GM21786 (cell line): ENCODE measurements at regions not wholly inside any gene's neighbourhood (a gene's known extent, or its start where the extent isn't known, plus 50 kb on each side); places are given as distances from the start of the nearest gene placed in this dataset.

Experiments used
- ATAC-seq: cut with Tn5 transposase; IDR thresholded peaks from one replicate; pipeline ENCODE4 v1.9.1; 2021; ENCODE audit not compliant: unreplicated experiment

DNA sequence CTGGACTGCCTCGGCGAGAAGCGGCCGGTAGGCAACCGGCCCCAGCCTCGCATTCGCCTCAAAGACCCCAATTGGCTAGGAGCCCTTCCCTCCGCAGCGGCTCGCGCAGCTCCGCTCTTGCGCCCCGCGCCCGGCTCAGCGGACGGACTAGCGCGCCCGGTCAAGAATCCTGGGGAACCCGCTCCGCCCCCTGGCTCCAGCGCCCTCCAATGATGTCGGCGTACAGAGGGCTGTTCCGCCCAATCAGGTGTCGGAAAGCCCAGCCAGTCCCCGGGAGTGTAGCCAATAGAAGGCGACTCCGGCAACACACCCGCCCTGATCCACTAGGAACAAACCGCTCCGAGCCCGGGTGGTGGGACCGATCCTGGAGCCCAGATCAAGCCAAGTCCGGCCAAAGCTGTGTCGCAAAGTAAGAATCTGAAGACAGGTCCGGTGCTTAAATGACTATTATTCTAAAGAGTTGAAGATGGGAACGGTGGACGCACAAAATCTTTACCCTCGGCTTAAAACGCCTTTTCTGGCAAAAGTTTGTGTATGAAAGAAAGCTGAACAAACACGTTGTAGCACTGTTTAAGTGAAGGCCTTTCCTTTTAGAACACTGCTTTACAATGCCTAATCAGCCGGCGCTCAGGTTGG lies 132.2 kb downstream of the OGFRL1 start:
- peak; percentile 89 for ATAC-seq

DNA sequence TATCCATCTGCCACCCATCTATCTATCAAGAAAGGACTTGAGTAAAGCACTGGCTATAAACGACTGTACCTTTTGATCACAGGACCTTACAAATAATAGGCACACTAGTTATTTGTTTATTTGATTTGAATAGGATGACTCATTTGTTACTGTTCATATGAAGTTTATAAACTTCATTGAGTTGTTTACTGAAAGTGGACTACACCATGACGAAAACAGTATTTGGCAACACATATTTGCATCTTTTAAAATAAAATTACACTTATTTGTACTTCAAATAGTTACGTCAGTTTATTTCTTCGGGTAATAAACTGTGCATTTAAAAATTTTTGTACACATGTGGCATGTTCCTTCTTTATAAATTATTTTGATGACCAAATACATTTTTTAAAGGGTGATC lies 133.0 kb downstream of the OGFRL1 start:
- no peak for ATAC-seq

DNA sequence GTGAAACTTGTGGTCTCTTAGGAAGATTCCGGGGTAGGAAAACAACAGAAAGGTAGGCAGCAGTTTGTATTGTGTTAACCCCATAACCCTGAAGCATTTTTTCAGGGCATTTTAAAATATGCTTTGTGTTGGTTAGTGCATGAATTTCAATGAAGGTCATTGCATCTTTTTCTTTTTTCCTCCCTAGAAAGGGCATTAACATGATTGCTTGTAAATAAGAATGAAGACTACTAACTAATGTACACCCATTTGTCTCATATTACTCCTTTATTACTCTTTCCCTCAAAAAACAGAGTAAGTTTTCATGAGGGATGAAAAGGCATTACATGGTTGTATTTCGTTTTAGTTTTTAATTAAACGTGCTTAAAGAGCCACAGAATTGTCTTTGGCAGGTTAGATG lies 141.4 kb downstream of the OGFRL1 start:
- ATAC-seq = no peak

DNA sequence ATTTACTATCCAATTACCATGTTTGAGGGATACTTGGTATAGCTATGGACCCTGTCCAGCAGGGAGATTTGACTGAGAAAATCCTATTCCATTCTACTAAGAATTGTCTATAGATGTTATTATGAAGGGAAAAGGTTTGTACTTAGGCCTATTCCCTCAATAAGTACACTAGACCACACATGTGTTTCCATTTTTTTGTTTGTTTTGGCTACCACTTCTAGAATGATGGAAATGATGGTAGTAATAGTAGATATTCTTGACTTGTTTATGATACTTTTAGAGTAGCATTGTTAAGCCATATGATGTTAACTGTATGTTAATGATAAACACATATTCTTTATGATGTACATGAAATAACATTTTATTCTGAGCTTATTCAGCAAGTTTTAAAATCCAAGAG lies 144.8 kb downstream of the OGFRL1 start:
- no peak for ATAC-seq

DNA sequence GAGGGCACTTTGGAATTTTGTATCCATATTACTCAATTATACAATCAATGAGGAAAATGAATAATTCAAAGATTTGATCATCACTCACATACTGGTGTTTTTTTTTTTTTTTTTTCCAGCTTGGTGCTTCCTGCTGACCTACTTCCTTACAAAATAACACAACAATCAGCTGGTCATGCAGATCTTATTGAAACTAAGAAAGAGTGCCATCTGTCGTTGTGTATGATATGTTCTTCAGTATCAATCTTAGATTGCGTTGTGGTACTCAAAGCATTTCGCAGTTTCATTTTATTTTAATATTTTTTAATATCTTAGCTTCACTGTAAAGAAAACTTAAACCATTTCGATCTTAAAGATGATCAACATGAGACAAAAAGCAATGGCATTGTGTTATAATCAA lies 155.6 kb downstream of the OGFRL1 start:
- ATAC-seq = no peak

DNA sequence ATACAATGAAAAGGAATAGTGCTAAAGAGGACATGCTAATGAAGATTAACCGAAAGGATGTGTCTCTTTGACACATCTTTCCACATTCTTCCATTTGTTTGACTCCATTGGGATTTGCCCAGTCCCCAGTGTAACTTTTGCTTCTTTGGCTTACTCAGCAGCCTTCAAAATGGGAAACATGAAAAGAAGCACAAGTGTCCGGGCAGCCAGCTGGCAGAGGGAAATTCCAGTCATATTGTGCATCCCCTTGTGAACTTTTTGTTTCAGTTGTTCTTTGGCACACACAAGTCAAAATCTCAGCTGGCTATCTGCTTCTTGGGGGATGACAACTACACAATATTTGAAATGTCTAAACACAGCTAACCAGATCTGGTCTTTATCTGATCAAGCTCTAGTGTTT lies 157.4 kb downstream of the OGFRL1 start:
- ATAC-seq = peak; percentile 54

DNA sequence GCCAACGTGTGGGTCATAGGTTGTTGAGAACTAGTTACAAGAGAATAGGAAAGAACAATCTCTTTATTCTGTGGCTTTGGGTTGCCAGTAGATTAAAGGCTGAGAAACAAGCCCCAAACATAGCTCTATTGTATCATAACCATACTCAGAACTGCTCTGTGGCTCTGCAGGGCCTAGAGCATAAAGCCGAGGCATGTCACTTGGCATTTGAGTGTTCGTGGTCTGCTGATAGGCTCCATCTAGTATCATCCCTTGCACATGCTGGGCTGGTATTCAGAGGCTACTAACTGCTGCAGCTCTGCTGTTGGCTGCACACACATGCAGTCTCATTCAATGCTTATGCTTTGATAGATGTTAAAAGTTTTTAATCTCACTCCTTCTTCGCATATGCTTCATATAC lies 157.9 kb downstream of the OGFRL1 start:
- ATAC-seq = peak; percentile 50

DNA sequence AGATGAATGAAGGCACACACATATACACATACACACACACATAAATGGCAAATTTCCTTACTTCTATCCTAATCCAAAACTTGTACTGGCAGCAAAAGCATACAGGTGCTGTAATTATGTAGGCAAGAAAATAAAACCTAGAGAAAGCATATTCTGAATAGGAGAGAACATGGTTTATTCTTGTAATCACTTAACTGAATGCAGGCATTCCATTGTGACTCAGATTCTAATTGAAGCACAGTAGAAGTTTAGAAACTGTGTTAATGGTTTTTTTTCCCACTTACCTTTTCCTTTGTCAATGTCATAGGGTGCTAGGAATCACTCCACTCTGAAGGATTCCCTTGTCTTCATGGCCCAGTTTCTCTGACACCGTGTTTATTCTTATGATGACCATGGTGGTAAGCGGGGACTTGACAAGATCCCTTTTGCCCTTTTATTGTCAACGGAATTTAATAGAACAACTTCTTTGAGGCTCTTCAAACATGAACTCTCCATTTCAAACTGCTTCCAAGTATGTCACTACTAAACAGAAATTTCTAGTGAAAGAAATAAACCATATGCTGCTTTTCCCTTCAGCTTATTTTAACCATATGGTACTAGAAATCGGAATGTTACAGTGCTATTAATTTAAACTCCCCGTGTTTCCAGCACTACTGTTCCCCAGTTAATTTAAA lies 164.2 kb downstream of the OGFRL1 start:
- ATAC-seq = no peak

DNA sequence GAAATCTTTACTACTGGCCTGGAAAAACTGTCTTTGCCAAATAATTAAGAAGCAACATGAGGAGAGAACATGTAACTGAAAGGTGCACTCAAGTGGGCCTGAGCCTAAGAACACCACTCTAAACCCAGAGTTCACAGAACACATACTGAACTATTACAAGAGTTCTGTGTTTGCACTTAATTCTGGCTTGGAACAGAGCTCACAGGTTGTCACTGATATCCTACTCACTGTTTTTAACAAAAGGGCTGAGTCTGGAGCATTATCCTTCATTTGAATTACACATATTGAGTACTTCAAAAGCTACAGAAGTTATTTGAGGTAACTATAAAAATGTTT lies 164.7 kb downstream of the OGFRL1 start:
- ATAC-seq = no peak

DNA sequence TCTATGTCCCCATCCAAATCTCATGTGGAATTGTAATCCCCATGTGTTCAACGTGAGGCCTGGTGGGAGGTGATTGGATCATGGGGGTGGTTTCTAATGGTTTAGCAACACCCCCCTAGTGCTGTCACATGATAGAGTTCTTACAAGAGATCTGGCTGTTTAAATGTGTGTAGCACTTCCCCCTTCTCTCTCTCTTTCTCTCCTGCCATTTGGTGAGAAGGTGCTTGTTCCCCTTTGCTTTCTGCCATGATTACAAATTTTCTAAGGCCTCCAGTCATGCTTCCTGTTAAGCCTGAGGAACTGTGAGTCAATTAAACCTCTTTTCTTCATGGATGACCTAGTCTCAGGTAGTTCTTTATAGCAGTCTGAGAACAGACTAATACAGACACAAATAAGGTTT lies 165.4 kb downstream of the OGFRL1 start:
- ATAC-seq = no peak

DNA sequence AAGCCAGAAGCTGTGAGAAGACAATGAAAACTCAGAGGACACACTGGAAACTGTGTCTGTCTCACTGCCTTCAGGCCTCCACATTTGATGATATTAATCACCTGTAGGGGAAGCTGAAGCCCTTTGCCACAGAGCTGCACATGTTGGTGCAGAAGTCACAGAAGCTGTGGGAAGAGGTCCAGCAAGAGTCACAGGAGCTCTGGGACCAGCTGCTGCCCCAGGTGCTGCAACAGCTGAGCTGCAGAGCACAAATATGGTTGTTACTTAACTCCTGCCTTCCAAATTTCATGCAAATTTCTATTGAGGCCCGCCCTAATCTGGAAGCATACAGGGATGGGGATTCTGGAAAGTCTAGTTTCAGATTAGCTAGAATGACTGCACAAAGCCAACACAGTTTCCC lies 169.3 kb downstream of the OGFRL1 start:
- no peak for ATAC-seq

DNA sequence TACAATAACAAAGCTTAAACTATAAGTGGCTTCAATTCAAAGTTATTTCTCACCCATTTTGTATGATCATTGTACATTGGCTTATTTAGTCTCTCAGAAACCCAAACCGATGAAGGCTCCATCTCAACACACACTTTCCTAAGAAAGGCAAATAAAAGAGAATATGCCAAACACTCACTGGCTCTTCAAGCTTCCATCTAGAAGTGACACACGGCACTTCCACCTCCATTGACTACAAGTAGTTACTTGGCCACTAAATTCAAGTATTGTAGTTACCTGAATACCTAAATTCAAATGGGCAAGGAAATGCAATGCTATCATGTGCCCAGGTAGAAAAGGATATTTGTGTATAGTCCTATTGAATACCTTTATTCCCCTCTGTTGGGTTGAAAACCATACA lies 170.6 kb downstream of the OGFRL1 start:
- no peak for ATAC-seq

DNA sequence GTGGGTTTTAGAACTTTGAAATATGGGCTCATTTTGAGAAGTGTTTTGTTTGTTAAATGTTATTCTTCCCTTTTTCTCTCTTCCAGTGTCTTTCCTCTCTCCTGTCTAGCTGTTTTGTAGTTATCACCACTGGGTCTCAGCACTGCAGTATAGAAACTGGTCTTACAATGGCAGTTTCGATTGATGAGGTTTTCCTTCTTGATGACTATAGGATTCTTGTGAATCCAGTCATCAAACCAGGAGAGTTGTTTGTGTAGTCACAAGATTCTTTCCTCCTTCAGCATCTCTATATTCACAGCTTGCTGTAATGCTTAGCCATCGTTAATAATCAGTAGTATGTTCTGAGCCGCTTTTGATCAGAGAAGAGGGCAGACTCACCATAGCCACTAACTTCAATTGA lies 172.3 kb downstream of the OGFRL1 start:
- ATAC-seq = no peak

DNA sequence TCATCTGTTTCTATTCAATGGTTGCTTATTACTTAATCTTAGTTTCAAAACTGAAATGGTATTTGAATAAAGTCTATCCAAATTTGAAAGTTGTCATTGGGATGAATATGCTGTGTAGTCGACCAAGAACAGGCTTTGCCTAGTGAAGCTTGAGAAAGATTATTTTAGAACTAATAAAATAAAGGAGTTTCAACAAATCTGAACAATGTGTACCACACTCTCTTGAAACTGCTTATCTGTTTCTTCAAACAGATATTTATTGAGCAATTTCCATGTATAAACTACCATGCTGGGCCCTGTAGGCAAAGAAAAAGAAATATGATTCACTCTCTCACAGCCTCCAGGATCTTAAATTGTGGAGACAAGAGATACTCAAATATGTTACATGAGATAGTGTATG lies 174.4 kb downstream of the OGFRL1 start:
- ATAC-seq = no peak

DNA sequence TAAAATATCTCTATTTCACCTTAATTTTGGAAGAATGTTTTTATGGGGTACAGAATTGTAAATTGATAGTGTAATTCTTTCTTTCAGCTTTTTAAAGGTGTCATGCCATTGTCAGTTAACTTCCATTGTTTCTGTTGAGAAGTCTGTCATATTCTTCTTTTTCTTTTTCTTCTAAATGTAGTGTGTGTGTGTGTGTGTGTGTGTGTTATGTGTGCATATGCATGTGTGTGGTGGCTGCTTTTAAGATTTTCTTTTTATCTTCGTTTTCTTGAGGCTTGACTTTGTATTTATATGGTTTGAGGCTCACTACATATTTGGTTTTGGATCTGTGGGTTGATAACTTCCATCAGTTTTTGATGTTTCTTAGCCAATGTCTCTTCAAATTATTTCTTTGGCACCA lies 176.5 kb downstream of the OGFRL1 start:
- ATAC-seq = no peak

DNA sequence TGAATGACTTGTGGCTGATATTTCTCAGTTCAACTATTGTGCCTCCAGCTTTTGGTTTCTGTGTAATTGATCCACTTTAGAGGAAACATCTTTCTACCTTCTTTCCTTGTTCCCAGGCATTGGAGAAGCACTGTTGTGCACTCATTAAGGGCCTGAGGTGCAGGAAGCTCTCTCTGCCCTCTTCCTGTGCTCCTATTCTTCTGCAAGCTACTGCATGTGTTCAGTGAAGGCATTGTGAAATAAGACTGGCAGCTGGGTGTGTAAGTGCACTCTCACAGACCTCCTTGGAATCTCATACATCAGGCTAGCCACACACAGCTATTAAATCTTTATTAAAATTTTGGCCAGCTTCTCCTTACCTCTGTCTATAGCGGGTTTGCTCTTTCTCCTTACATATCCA lies 177.8 kb downstream of the OGFRL1 start:
- ATAC-seq = no peak

DNA sequence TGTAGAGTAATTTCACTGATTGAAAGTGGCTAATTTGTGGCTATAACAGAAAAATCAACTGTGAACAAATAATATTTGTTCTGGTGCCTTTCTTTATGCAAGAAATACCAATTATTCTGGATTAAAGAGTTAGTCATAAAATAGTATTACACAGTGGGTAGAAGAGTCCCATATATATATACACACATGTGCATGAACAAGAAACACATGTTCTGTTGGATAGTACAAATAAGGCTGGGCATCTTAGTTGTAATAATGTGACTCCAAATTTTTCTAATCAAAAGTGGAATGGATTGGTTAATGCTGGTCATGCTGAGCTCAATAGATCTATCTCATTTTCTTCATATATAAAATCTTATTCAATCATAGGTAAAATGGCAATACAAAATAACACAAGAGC lies 179.4 kb downstream of the OGFRL1 start:
- no peak for ATAC-seq

DNA sequence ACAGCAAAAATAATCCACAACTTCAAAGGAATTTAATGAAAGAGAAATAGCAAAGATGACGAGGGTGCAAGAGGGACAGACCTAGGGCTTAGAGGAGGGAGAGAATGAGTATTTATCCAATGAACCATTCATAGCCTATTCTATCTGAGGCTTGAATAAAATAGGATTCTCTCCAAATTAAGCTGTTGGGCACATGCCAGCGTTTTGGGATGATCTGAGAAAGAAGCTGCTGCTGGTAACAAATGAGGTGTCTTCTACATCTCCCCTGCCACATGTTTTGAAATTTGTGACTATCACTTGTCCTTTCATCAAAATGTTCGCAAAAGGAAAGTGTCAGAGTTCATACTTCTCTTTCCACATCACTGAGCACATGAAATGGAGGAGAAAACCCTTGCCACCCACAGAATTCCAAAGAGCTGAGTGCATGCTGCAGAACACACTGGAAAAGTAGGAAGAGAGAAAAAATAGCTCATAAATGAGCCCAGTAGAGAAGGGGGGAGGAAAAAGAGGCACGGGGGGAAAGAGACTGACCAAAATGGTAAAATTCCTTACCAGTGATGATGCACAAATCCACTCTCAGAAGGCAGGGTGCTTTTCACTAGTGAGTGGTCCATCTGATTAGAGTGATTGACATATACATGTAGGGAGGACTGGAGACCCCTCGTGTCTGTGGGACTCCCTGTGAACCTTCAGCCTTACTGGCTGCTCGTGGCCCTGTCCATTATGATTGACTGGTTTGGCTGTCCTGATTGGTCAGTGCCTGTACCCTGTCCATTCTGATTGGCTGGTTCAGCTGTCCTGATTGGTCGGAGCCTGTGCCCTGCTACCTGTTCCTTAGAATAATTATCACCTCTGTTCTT lies 180.5 kb downstream of the OGFRL1 start:
- no peak for ATAC-seq

DNA sequence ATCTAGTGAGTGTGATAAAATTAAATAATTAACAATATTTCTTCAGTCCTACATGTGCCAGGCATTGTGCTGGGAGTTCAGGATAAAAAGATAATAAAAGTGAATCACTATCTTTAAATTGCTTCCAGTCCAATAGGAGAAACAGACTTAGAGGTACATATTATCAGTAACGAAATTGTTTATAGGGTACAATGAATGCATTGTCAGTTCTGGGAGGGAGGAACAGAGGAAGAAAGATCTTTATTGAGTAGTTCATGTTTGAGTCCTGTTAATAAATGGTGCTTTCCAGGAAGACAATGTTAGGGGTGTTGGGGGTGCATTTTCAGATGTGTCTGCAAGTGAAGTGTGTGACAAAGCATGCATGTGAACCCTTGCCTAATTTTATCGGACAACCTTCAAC lies 183.1 kb downstream of the OGFRL1 start:
- ATAC-seq = no peak

DNA sequence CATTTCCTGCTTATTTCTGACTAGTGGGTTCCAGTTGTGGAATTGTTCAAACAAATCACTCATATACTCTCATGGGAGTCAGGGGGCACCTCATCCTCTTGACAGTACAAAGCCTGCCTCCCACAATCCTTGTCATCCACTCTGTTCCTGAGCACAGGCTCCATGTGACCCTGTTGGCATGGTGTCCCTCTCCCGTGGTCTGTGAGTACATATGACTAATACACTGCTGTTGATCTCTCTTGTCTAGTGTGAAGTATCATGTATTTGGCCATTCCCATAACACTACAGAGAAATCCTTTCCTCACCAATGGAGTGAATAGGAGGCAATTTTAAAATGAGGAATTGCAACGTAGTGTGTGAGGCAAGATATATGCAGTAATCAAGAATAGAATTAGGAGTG lies 185.3 kb downstream of the OGFRL1 start:
- no peak for ATAC-seq

DNA sequence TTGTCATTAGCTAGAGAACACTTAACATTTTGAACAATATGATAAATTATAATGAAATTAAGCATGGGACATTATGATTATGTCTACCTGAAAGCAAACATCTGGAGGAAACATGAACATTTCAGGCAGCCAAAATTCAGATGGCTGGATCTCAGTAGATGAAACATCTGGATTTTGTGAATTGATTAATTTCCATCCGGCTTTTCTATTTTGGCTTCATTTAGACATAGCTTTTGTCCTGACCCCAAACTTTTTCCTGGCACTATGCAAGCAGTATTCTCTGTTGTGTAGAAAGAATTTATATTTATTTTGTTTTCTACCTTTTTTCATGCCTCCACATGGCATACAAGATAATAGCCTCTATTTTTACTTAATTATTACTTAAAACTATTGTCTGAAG lies 186.3 kb downstream of the OGFRL1 start:
- ATAC-seq = no peak

DNA sequence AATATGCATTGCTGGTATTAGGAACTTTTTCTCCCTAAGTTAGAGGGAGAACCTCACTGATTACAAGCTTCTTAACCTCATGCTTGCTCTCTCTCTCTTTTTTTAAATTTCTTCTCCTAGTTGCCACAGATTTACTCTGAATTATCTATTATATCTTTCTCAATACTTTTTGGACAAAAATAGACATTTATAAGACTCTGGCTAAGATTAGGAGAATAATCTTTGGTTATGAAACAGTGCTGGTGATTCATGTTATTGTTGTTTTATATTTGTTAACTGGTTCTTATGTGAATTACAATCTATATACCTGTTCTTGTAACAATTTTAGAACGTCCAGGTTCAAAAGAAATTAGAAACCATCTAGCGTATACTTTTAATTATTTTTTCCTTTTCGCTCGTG lies 187.8 kb downstream of the OGFRL1 start:
- ATAC-seq = no peak
